HUES6 (cell line): ENCODE measurements at regions not wholly inside any gene's neighbourhood (a gene's known extent, or its start where the extent isn't known, plus 50 kb on each side); places are given as distances from the start of the nearest gene placed in this dataset.

Experiments
- H3K27ac ChIP-seq: 2 replicates; pipeline ENCODE4 v1.7.0; 2013; ENCODE audit warnings: low read depth, mild to moderate bottlenecking, low read length, inconsistent platforms
- H3K27me3 ChIP-seq: 2 replicates; pipeline ENCODE4 v1.6.1; 2013; ENCODE audit warnings: low read length; ENCODE audit not compliant: control insufficient read depth, insufficient read depth
- H3K36me3 ChIP-seq: 2 replicates; pipeline ENCODE4 v1.6.1; 2013; ENCODE audit warnings: low read length; ENCODE audit not compliant: control insufficient read depth, insufficient read depth
- H3K4me1 ChIP-seq: 2 replicates; pipeline ENCODE4 v1.6.1; 2013; ENCODE audit warnings: low read length; ENCODE audit not compliant: control insufficient read depth, insufficient read depth
- H3K4me3 ChIP-seq: 2 replicates; pipeline ENCODE4 v1.5.1; 2013; ENCODE audit warnings: low read depth, low read length
- H3K9ac ChIP-seq: one replicate; pipeline ENCODE4 v1.6.1; 2013; ENCODE audit warnings: mild to moderate bottlenecking, low read length
- H3K9me3 ChIP-seq: 2 replicates; pipeline ENCODE4 v1.6.1; 2013; ENCODE audit warnings: low read depth, low read length; ENCODE audit not compliant: control insufficient read depth, insufficient read depth

GRCh38 chr9:1747417-1747967 is 267.7 kb upstream of the SMARCA2 start:
- no peaks in the 10 kb centered on the region for H3K36me3 ChIP-seq
- no peaks in the 10 kb centered on the region for H3K27me3 ChIP-seq
- no peak overlapping the region for H3K27ac ChIP-seq

DNA sequence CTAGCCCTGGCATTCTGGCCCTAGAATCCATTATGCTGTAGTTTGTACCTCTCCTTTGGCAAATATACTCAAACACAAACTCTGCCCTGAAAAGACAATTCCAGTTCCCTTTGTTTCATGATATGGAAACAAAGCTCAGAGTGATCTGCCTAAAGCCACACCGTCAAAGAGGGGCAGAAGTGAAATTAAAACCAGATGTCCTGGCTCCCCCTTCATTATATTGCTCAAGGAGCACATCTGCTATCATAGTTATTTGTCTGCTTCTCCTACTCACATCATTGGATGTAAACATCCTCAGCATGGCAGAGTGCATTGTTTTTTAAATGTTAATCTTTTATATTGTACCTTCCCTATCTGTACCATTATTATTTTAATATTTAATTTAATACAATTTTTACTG is 266.7 kb upstream of the SMARCA2 start:
- H3K4me1 ChIP-seq: no peaks in the 10 kb centered on the region
- H3K9me3 ChIP-seq: peaks cover 2% of the 10 kb centered on the region; the same call in 1 of the 2 replicates
- no peaks in the 10 kb centered on the region for H3K36me3 ChIP-seq
- H3K27me3 ChIP-seq: no peaks in the 10 kb centered on the region
- no peak overlapping the region for H3K4me3 ChIP-seq
- H3K9ac ChIP-seq: no peak overlapping the region
- H3K27ac ChIP-seq: no peak overlapping the region

More at GRCh38 chr9:1747417-1747967, 267.7 kb upstream of the SMARCA2 start:
- Histone ChIP-seq H3K9ac (no peak overlapping the region), H3K9me3 (peaks cover 2% of the 10 kb centered on the region; the same call in 1 of the 2 replicates), H3K4me3 (no peak overlapping the region), H3K4me1 (no peaks in the 10 kb centered on the region)

- Histone ChIP-seq H3K36me3 (no peaks in the 10 kb centered on the region), H3K9ac (no peak overlapping the region), H3K27ac (no peak overlapping the region), H3K4me3 (no peak overlapping the region), H3K27me3 (no peaks in the 10 kb centered on the region), H3K9me3 (peaks cover 2% of the 10 kb centered on the region; the same call in 1 of the 2 replicates), H3K4me1 (peaks cover 3% of the 10 kb centered on the region; the same call in 1 of the 2 replicates)
Measured at GRCh38 chr9:1757186-1757585, 258.0 kb upstream of the SMARCA2 start.

DNA sequence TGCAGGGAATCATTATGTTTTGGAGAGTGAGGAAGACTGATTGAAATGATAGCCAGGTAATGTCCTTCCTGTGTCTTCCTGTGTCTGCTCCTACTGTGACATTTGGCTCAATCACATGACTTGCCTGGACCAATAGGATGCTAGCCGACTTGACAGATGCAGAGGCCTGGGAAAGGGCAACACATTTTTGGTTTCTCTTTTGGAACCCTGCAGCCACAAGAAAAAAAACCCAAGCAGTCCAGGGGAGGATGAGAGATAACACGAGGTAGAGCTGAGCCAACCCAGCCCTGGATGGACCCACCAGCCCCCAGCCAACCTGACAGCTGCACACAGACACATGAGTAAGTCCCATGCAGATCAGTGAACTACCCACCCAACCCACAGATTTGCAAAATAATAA is 256.1 kb upstream of the SMARCA2 start:
- Histone ChIP-seq H3K9ac (no peak overlapping the region), H3K36me3 (no peaks in the 10 kb centered on the region), H3K27ac (no peak overlapping the region), H3K27me3 (no peaks in the 10 kb centered on the region), H3K9me3 (peaks cover 2% of the 10 kb centered on the region; the same call in 1 of the 2 replicates), H3K4me3 (no peak overlapping the region), H3K4me1 (peaks cover 3% of the 10 kb centered on the region; the same call in 1 of the 2 replicates)

DNA sequence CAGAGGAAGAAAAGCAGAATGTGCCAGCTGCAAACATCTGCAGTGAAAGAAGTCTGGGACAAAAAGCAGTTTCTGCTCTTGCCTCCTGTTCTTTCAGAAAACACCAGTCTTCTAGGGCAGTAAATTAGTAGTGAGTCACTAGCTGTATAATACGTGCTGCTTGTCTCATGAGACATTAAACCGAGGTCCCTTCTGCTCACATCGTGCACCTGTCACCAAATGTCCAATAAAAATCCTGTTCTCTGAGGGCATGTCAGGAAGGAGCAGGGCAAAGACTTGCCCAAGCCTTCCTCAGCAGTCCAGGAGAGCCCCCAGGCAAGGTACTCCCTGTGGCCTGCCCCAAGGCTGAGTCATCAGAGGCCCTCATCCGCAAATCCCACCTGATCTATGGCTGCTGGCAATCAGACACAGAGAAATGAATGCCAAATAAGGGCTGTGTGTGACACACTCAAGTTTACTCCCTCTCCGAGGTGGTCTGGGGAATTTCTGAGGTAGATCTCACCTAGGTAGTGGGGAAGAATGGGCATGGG is 255.3 kb upstream of the SMARCA2 start:
- H3K27ac ChIP-seq: no peak overlapping the region
- no peak overlapping the region for H3K4me3 ChIP-seq

DNA sequence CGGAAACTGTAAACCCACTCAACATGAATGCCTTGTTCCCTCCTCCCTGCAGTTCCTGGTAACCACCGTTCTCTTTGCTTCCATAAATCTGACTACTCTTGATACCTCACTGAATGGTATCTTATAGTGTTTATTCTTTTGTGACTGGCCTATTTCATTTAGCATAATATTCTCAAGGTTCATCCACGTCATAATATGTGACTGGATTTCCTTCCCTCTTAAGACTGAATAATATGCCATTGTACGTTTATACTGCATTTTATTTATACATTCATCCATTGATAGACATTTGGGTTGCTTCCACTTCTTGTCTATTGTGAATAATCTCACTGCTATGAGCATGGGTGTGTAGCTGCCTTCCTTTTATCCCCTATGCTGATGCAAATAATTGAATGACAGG is 253.3 kb upstream of the SMARCA2 start:
- Histone ChIP-seq H3K27ac (no peak overlapping the region), H3K4me3 (no peak overlapping the region), H3K9me3 (peaks cover 2% of the 10 kb centered on the region; the same call in 1 of the 2 replicates), H3K36me3 (no peaks in the 10 kb centered on the region), H3K9ac (no peak overlapping the region), H3K4me1 (peaks cover 3% of the 10 kb centered on the region; the same call in 1 of the 2 replicates), H3K27me3 (no peaks in the 10 kb centered on the region)

More for the DNA sequence above, 255.3 kb upstream of the SMARCA2 start:
- Histone ChIP-seq H3K27me3 (no peaks in the 10 kb centered on the region), H3K9me3 (peaks cover 2% of the 10 kb centered on the region; the same call in 1 of the 2 replicates), H3K36me3 (no peaks in the 10 kb centered on the region), H3K9ac (no peak overlapping the region), H3K4me1 (peaks cover 3% of the 10 kb centered on the region; the same call in 1 of the 2 replicates)

GRCh38 chr9:1766042-1766441 is 249.1 kb upstream of the SMARCA2 start:
- H3K9ac ChIP-seq: no peak overlapping the region
- no peaks in the 10 kb centered on the region for H3K36me3 ChIP-seq
- no peak overlapping the region for H3K4me3 ChIP-seq
- no peaks in the 10 kb centered on the region for H3K4me1 ChIP-seq
- no peak overlapping the region for H3K27ac ChIP-seq
- H3K27me3 ChIP-seq: no peaks in the 10 kb centered on the region
- peaks cover 3% of the 10 kb centered on the region; the same call in 1 of the 2 replicates for H3K9me3 ChIP-seq

GRCh38 chr9:1768561-1768960 is 246.6 kb upstream of the SMARCA2 start:
- H3K9me3 ChIP-seq: peaks cover 3% of the 10 kb centered on the region; the same call in 1 of the 2 replicates
- no peaks in the 10 kb centered on the region for H3K27me3 ChIP-seq
- H3K9ac ChIP-seq: no peak overlapping the region
- no peak overlapping the region for H3K27ac ChIP-seq
- no peaks in the 10 kb centered on the region for H3K4me1 ChIP-seq
- no peak overlapping the region for H3K4me3 ChIP-seq
- no peaks in the 10 kb centered on the region for H3K36me3 ChIP-seq

- Histone ChIP-seq H3K9me3 (peaks cover 3% of the 10 kb centered on the region; the same call in 1 of the 2 replicates), H3K4me3 (no peak overlapping the region), H3K27me3 (no peaks in the 10 kb centered on the region), H3K36me3 (no peaks in the 10 kb centered on the region), H3K27ac (no peak overlapping the region), H3K9ac (no peak overlapping the region), H3K4me1 (peaks cover 24% of the 10 kb centered on the region)
Measured at GRCh38 chr9:1771094-1771789, 243.9 kb upstream of the SMARCA2 start.

GRCh38 chr9:1775230-1775629 is 239.9 kb upstream of the SMARCA2 start:
- Histone ChIP-seq H3K27ac (peak overlapping the region; percentile 81), H3K27me3 (no peaks in the 10 kb centered on the region), H3K9ac (no peak overlapping the region), H3K4me3 (peak overlapping the region; percentile 8; the same call in 1 of the 2 replicates), H3K36me3 (no peaks in the 10 kb centered on the region), H3K9me3 (peaks cover 3% of the 10 kb centered on the region; the same call in 1 of the 2 replicates), H3K4me1 (peaks cover 31% of the 10 kb centered on the region)

DNA sequence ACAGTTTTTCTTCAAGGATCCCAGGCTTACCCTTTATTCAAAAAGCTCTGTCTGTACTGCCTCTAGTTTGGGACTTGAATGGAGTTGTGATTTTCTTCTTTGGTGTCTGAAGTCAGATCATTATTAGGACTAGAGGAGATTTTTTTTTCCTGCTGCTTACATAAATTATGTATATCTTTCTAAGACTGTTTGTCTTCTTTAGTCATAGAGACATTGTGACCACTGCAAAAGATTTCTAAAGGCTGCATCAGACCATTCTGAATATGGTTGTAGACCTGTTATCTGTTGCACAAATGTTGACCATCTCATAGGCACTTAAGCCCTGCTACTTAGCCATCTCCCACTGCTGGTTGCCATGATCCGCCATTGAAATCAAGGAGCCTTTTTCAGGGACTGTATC is 238.5 kb upstream of the SMARCA2 start:
- H3K36me3 ChIP-seq: no peaks in the 10 kb centered on the region
- peaks cover 31% of the 10 kb centered on the region for H3K4me1 ChIP-seq

More for the DNA sequence above, 238.5 kb upstream of the SMARCA2 start:
- H3K9me3 ChIP-seq: no peaks in the 10 kb centered on the region
- no peak overlapping the region for H3K9ac ChIP-seq
- no peak overlapping the region for H3K4me3 ChIP-seq
- H3K27me3 ChIP-seq: no peaks in the 10 kb centered on the region
- no peak overlapping the region for H3K27ac ChIP-seq
